DMS153 (cell line): ENCODE measurements at regions not wholly inside any gene's neighbourhood (a gene's known extent, or its start where the extent isn't known, plus 50 kb on each side); places are given as distances from the start of the nearest gene placed in this dataset.
"Not testable (repeated sequence)": the region's sequence is repeated elsewhere in the genome, so short reads cannot be mapped to it uniquely, and the experiment has no call there.

Experiments
- DNase-seq: peaks from one replicate; lab custom pipeline; 2025; lab: John Stamatoyannopoulos, UW

DNA sequence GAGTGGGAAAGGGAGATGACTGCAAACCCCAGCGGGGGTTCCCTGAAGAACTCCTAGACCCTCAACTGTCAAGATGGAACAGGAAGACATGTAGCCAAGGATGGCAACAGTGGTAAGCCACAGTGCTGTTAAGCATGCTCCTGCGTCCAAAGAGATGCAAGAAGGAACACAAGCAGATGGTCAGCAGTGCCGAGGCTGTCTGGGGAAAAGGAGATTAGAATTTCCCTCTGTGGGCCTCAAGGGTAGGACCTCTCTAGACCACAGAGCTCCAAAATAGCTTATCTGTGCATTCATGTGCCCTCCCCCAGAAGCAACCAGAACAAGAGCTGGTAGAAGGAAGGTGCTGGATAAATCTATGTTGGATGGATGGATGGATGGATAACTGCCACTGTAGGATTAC is 82.0 kb upstream of the CPEB2 start:
- no peak for DNase-seq

DNA sequence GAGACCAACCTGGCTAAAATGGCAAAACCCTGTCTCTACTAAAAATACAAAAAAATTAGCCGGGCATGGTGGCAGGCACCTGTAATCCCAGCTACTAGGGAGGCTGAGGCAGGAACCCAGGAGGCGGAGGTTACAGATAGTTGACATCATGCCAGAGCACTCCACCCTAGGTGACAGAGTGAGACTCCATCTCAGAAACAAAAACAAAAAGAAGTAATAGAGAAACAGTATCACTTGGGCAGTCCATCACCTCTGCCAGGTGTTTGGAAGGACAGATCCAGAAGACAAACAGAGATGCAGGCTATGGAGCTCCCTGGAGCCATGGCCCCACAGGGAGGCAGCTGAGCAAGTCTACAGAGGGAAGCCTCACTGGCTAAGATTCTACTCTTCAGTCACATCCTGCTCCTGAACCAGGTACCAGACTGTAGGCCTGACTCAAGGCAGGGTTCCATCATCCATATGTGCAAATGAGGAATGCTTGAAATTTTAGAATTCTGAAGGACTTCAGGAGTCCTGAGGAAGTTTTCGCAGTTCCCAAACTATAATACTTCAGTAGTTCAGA is 81.4 kb upstream of the CPEB2 start:
- no peak for DNase-seq

DNA sequence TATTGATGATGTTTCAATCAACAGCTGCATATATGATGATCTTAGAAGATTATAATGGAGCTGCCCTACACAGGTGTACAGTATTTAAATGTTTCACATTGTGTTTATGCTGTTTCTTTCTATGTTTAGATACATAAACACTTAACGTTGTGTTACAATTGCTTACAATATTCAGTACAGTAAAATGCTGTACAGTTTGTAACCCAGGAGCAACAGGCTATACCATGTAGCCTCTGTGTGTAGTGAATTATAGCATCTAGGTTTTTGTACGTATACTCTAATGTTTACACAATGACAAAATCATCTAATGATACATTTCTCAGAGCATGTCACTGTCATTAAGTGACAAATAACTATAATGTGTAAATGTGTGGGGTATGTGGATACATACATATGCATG is 80.5 kb upstream of the CPEB2 start:
- not testable (repeated sequence) for DNase-seq

DNA sequence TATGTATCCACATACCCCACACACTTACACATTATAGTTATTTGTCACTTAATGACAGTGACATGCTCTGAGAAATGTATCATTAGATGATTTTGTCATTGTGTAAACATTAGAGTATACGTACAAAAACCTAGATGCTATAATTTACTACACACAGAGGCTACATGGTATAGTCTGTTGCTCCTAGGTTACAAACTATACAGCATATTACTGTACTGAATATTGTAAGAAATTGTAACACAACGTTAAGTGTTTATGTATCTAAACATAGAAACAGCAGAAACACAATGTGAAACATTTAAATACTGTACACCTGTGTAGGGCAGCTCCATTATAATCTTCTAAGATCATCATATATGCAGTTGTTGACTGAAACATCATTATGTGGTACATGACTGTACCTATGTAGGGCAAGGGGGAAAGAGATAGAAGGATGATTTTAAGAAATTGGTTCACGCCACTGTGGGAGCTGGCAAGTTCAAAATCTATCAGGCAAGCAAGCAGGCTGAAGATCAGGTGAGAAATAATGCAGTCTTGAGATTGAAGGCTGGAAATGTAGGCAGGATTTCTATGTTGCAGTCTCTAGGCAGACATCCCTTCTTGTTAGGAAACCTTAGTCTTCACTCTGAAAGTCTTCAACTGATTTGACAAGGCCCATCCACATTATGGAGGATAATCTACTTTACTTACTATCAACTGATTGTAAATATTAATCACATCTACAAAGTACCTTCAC is 78.0 kb upstream of the CPEB2 start:
- no peak for DNase-seq

DNA sequence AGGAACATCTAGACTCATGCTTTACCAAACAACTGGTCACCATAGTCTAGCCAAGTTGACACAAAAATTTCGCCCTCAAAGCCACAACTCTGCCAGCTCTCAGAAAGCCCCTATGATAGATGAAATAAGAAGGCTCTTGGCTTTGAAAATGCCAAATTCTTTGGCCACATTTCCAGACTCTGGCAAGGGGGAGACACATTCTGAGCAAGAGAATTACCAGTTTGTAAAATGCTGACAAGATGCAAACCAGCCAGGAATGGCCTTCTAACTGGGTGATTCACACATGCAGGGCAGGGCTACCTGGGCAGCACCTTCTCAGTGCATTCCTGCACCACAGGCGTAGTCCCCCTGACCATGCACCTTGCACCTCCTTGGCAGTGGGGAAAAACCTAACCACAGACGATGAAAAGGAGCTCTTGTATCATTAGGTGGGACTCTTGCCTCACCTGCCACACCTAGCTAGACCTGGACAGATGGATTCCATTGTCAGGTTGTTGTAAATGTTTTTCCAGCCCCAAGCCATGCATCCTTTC is 77.4 kb upstream of the CPEB2 start:
- DNase-seq = no peak

DNA sequence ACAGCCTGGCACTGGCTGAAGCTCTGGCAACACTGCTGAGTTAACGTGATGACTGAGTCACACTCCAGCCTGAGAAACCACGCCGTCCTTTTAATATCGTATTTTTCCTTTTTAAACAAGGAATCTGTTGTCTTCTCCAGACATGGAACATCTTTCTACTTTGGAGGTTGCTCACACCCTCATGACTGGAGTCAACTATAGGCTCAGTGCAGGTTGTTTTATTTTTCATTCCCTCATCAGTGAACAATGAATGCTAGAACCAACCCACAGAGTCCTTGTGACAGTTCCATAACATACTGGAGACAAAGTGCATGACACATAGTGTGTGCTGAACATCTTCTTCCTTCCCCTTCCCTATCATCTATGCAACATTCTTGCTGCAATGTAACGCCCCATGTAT is 76.8 kb upstream of the CPEB2 start:
- no peak for DNase-seq

DNA sequence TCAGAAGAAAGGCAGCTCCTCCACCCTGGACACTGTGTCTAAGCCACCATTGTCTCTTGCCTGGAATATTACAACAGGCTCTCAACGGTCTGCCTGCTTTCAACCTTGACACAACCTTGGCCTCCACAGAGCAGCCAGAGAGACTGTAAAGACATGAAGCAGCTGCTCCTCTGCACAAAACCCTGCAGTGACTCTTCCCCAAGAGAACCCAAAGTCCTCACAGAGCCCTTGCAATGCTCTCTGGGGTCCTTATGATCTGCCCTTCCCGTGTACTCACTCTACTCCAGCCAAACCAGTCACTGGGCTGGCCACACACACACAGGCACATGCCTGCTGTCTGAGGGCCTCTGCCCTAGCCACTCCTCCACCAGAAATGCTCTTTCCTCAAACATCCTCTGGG is 75.9 kb upstream of the CPEB2 start:
- DNase-seq = no peak

DNA sequence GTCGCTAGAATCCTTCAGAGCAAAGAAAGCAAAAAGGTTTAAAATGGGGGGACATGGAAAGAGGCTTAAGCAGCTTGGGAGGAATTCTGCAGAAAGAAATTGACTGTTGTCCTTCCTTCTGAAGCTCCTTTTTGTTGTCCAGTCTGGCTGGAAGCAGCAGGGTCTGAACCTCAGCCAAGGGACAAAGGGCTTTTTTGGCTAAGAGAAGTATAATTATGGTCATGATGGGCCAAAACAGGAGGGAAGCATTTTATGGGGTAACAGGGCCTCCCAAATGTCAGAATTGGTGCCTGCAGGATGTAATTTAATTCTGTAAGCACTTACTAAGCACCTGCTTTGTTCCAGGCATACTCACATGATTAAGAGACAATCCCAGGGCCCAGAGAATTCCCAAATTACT is 74.2 kb upstream of the CPEB2 start:
- no peak for DNase-seq

DNA sequence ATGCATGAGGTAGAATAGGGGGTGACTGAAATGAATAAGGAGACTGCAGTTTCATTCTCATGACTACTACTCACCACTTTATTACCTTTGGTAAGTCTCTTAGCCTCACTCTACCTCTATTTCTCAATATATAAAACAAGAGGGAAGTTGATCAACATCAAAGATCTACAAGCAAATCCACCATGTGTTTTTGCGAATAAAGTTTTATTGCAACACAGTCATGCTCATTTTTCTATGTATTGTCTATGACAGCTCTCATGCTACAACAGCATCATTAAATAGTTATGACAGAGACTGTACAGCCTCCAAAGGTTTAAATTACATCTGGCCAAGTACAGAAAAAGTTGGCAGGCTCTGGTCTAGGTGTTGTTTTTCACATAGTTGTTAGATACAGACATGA is 72.6 kb upstream of the CPEB2 start:
- no peak for DNase-seq

DNA sequence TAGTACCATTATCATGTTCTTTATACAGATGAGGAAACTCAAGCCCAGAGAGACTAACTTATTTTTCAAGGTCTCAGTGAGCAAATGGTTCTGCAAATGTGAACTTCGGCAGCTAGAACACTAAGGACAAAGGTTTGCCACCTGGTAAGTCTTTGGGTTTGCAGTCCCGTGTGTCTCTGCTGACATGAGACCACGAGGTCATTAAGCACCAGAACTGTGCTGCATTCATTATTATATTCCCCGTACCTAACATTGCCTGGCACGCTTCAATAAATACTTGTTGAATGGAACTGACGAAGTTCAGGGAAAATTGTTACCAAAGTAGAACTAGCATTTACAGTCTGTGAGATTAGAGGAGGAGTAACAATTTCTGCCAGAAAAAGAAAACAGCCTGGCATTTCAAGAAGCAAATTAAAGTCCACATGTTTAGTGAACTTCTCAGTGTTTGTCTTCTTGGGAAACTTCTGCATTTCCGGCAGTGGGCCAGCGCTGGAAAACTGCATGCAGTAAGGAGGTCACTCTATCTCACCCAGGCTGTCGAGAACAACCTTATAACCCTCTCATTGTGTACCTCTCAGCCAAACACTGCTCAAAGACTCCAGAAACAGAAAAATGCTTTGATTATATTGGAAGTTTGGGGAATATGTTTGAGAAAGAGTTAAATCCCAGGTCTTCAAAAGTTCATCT is 67.4 kb upstream of the CPEB2 start:
- DNase-seq = no peak

DNA sequence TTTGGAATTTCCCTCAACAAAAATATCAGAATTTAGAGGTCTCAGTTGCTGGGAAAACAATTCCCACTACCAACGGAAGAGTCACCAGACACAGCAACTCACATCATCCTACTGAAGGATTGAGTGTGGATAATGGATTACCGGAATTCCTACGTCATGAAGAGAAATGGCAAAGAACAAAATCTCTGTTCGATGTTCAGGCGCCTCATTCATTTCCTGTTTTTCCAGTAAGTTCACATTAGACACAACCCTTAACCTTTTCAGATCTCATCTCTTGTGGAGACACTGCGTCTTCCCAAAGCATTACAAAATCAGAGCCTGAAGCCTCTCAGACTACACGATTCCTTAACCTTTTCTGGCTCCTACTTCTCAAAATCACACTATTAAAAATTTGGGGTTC is 58.5 kb upstream of the CPEB2 start:
- DNase-seq = no peak

DNA sequence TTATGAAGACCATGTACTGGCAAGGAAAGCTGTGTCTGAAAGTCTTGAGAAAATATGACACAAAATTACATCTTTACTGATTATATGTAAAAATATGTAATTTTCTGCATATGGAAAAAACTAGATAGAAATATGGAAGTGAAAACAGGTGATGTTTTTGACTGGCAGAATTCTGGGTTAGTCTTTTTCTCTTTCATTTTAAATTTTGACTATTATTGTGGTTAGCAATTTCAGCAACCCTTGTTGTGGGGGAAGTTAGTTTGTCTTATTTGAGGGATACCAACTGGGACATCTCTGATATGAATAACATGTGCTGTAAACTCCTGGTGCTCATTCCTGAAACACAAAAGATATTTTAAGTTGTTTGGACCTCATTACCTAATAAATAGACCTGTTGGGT is 49.9 kb upstream of the CPEB2 start:
- no peak for DNase-seq
